ENCODE measurements at regions not wholly inside any gene's neighbourhood (a gene's known extent, or its start where the extent isn't known, plus 50 kb on each side); places are given as distances from the start of the nearest gene placed in this dataset.

DNA sequence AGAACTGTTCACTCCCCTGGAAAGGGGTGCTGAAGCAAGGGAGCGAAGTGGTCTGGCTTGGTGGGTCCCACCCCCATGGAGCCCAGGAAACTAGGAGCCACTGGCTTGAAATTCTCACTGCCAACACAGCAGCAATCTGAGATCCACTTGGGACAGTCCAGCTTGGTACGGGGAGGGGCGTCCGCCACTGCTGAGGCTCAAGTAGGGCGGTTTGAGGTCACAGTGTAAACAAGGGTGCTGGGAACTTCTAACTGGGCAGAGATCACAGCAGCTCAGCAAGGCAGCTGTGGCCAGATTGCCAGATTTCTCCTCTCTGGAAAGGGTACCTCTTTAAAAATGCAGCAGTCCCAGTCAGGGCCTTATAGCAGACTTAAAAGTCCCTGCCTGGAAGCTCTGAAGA is 53.9 kb upstream of the GALNTL6 start:
- DNase-seq, result no peak

DNA sequence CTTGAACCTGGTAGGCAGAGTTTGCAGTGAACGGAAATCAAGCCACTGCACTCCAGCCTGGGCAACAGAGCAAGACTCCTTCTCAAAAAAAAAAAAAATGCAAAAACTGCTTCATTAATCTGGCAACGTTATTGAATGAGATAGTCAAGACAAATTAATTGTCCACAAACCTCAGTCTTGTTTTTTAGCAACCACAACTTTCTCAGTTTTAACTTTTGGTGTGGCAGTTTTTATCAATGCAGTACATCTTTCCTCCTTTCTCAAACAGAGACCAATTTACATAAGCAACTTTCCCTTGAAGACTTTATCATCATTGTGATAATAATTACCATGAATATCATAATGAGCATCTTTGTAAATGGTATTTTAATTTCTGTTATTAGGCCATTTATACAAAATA is 61.7 kb upstream of the GALNTL6 start:
- no peak for DNase-seq

DNA sequence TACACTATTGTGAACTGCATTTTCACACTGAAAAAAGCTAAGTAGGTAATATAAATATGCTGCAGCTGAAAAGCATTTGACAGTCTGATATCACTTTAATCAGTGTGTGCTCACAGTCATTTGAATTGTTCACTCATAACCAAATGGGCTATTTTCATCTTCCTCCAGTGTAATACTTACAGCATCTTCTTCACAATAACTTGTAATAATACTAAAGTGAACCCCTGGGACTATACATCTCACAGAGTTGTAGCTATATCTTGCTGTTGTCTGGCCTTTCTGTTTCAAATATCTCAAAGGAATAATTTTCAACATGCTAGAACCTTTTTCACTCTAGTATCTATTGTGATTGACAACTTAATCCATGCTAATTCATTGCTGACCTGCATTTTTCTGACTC is 66.8 kb upstream of the GALNTL6 start:
- no peak for DNase-seq

DNA sequence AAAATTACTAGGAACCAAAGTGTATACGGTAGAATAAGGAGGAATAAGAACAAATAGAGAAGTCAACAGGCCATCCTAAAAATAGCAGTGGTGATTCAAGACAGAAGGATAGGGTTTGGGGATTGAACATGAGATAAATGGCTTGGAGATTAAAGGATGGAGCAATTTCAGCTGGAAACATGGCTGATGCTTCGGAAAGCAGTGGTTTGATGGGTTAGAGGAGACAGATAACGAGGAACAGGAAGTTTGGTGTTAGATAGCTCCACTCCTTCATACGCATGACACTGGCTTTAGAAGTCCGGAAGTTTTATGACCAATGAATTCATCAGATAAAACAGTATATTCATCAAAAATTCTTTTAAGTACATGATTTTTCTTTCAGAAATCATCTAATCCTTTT is 70.8 kb upstream of the GALNTL6 start:
- DNase-seq, result no peak

DNA sequence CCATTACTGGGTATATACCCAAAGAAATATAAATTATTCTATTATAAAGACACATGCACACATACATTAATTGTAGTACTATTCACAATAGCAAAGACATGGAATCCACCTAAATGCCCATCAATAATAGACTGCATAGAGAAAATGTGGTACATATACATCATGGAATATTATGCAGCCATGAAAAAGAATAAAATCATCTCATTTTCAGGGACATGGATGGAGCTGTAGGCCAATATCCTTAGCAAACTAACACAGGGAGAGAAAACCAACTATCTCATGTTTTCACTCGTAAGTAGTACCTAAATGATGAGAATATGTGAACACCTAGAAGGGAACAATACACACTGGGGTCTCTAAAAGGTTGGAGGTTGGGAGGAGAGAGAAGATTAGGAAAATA is 86.0 kb upstream of the GALNTL6 start:
- DNase-seq, result no peak

DNA sequence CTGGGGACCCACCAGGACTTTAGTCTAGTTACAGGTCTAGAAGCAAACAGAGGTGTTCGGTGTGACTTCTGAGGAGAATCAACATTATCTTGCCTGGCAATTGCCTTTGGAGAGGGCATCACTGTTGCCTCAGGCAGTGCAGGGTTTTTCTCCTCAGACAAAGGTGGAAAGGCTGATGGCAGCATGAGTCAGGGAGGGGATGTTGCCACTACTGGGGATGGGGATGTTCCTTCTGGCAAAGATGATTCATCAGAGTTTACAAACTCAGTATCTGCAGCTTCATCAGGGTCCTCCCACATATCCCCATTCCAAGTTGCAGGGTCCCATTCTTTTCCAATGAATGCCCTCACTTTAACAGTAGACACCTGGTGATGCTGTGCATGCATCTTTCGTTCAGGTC is 91.3 kb upstream of the GALNTL6 start:
- no peak for DNase-seq

DNA sequence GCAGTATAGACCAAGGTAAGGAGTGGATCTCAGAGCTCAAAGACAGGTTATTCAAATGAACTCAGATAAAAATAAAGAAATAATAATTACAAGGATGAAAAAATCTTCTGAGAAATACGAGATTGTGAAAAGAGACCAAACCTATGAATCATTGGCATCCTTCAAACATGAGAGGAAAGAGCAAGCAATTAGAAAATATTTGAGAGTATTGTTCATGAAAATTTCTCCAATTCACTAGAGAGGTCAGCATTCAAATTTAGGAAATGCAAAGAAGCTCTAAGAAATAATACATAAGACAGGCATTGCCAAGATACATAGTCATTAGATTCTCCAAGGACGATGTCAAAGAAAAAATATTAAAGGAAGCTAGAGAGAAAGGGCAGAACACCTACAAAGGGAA is 93.5 kb upstream of the GALNTL6 start:
- no peak for DNase-seq

DNA sequence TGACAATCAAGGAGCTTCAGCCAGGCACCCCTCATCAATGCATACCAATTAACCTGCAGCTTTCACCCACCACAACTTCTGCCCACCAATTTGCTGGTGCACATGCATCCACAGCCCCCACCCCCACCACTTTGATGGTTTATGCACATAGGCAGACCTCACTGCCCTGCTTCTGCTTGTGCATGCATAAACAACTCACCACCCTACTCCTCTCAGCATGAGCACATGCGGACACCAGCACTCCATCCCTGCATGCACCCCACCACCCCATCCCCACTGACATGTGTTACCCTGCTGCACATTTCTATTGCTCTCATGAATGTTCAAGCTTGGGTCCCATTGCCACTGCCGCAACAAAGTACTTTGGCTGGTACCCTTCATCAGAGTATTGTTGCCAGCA is 94.5 kb upstream of the GALNTL6 start:
- DNase-seq, result no peak

DNA sequence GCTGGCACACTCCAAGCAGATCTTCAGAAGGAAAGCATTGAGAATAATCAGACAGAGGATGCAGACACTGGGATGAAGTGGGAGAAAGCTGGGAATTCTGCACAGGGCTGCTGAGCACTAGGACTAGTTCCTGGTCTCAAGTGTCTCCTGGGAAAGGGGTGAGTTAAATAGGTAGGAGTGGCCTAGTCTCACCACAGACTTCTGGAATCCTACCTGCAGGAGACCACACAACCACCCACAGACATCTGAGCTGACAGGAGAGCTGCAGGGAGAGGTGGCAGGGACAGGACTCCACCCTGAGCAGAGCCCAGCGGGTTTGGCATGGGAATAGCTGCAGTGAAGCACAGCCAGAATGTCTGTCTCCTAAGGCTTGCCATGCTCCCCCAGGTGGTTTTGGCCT is 95.1 kb upstream of the GALNTL6 start:
- DNase-seq, result no peak

DNA sequence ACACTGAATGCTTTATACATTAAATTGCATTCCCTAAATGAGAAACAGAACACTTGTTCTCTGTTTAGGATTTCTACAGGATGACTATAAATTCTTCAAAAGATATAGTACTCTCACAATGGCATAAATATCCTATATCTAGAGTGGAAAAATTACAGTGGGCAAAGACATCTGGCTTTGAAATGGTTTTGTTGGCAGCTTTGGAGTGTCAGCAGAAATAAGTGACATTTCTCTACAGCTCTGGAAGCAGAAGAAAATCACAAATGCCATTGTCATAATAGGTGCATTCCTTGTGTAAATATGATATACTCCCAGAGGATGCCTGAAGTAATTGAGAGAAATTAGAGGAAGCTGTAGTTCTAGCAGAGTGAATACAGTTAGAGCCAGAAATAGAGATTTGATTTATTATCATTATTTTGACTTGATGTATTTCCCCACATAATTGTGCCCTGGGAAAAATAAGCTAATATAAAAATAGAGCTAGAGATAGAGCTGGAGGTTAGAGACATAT is 95.9 kb upstream of the GALNTL6 start:
- DNase-seq, result no peak

DNA sequence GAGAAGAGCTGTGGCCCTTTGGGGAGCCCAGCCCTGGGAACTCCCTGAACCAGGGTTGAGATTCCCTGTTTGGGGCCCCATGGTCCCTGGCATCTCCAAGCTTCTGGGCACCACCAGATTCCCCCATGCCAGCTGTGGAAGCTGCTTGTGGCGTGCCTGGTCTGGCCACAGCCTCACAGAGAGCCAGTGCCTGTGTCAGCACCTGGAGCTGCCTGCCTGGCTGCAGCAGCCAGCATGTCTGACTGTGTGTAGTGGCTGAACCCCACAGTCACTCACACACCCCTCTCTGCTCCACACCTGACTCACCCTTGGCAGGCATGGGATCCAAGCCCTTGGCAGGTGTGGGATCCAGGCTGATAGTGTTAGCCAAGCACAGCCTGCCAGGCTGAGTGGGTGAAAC is 97.2 kb upstream of the GALNTL6 start:
- DNase-seq, result no peak

DNA sequence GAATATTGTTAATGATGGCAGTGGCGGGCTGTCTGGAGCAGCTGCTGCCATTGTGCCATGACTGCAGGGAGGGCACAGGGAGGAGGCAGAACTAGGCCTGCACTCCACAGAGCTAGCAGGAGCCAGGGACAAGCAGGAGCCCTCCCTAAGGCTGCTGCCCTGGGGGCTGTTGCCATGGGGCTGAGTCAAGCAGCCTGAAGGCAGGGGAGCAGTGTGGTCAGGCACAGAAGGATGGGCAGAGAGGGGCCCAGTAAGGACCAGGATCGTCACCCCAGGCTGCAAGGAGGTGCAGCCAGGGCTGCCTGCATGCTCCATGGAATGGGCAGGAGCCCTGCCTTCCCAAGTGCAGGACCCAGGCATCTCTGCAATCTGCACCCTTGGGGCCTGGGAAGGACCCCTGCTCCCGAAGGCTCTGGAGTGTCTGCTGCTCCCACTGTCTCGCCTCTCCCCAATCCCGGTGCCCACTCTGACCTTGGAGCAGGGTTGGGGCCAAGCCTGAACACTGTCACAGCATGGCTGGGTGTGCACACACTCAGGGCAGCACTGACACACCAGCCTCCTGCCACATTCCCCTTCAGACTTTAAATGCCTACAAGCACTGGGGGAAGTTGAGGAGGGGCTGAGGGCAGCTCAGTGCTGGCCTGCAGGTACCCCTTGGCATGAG is 98.3 kb upstream of the GALNTL6 start:
- no peak for DNase-seq

DNA sequence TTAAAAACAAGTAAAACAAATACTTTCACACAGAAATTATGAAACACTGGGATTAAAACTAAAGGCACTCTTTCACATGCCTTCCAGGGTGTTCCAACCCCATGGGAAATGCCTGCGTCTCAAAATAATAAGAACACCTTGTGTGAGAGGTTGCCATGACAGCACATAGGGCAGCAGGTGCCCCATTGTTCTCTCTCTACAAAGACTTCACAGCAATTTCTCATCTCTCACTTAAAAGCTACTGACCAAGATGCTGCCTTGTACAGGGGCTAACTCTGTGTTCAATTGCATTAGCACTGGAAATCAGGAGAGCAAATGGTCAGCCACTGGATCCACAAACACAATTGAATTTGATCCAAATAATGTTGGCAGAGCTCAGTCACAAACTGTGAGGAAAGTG is 102.5 kb upstream of the GALNTL6 start:
- DNase-seq, result no peak

DNA sequence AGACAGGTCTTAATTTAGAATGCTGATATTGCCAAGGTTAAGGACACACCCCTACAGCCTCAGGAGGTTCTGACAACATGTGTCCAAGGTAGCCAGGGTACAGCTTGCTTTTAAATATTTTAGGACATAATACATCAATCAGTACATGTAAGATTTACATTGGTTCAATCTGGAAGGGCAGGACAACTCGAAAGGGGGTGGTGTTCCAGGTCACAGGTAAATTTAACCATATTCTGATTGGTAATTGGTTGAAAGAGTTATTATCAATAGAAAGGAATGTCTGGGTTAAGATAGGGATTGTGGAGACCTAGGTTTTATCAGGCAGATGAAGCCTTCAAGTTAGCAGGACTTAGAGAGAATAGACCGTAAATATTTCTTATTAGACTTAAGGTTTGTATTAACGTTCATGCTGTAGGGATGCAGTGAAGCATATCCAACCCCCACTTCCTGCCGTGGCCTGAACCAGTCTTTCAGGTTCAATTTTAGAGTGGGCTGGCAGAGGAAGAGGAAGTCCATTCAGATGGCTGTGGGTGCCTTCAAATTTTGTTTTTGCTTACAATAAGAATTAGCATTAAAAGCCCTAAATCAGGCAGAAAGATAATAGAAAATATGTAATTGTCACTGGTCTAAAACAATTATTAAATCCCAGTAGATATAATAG is 136.5 kb upstream of the GALNTL6 start:
- no peak for DNase-seq

DNA sequence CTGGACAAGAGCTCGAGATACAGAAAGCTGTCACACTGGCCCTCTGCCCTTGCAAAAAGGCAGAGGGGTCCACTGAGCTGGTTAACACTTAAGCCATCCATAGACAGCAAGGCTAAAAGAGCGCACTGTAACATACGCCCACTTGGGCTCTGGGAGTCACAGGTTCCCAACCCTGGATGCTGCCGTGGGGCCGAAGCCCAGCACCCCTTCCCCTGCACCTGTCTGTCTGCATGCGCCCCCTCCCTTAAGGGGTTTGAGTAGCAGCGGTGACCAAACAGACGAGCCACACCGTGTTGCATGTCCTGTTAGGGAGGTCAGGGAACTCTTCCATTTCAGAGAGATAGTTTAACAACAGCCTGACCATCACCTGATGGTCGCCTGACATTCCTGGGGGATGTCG is 138.4 kb upstream of the GALNTL6 start:
- DNase-seq, result no peak

DNA sequence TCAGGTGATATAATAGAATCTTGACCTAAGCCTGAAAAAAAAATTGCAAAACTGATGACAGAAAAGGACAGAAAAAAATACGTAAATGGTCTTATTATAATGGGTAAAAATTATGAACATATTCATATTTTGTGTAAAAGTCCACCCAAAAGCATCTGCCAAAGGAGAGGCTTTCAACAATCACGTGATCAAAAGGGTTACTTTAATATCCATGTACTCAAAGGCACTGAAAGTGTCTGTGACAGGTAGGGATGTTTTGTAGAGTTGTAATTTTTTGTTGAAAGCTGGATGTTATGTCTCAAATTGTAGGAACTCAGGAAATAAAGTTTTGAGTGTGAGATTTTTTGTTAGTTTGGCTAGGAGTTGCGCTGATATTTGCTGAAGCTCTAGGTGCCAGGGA is 144.8 kb upstream of the GALNTL6 start:
- DNase-seq, result no peak

DNA sequence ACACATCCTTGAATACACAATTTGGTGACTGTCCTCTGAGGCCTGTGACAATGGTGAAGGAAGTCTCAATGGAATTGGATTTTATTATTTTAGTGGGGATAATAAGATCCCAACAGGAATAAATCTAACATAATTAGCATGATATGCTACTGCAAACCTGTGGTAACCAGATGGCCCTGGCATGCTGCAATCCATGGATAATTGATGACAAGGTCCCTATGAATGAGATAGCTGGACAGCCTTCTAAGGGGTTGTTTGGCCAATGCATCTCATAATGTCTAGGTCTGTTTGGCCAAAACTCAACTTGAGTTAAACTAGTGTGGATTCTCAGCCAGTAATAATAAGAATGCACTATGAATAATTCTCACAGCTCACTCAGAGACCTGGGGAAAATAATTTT is 145.3 kb upstream of the GALNTL6 start:
- DNase-seq, result no peak

DNA sequence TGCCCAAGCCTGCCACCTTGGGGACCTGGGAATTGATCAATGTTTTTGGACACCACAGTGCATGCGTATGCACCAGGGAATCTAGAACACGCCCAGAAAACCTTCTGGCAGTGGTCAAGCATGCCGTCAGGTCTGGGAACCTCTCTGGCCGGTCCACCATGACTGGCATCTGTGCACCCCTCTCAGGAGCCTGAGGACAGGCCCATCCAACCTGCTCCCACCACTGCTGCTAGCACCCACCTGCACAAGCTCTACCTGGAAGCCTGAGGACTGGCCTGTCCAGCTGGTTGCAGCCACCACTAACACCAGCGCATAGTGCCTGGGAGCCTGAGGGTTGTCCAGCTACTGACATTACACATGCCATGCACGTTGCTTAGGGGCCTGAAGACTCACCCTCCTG is 162.1 kb upstream of the GALNTL6 start:
- no peak for DNase-seq

DNA sequence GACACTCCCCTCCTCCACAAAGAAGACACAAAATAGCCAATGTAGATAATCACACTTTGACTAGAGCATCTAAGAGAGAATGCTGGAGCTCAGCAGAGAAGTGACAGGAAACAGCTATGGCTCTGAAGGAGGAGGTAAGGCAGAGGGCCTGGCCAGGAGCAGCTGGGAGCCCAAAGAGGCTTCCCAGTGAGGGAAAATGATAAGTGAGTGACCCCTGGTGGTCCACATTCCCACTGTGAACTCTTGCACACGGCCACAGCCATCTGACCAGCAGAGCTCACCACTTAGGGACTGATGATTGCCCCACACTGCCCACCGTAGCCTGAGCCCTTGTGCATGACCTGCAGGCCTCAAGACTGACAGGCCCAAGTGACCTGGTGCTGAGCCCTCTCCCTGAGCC is 162.7 kb upstream of the GALNTL6 start:
- DNase-seq, result no peak

DNA sequence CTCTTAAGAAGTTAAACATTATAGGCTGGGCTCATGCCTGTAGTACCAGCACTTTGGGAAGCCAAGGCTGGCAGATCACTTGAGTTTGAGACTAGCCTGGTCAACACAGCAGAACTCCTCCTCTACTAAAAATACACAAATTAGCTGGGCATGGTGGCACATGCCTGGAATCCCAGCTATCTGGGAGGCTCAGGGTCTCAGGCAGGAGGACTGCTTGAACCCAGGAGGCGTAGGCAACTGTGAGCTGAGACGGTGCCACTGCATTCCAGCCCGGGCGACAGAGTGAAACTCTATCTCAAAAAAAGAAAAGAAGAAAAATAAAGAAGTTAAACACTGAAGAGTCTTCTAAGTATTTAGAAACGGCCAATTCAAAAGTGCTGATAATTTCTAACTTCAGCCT is 164.3 kb upstream of the GALNTL6 start:
- no peak for DNase-seq

DNA sequence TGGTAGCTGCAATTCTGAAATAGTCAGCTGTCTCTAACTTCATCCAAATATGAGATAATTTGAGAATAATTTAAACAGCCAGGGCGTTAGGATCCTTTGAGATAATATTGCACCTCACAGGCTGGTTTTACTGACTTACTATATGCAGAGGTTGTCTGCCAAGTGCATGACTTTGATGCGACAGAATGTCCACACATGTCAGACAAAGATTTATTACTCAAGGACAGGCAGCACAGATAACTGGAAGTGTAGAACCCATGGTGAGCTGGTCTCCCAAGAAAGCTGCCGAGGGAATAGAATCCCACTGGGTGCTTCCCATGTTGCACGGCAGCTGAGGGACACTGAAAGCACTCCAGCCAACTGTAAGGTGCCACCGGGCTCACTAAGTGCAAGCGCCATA is 166.2 kb upstream of the GALNTL6 start:
- DNase-seq, result no peak

DNA sequence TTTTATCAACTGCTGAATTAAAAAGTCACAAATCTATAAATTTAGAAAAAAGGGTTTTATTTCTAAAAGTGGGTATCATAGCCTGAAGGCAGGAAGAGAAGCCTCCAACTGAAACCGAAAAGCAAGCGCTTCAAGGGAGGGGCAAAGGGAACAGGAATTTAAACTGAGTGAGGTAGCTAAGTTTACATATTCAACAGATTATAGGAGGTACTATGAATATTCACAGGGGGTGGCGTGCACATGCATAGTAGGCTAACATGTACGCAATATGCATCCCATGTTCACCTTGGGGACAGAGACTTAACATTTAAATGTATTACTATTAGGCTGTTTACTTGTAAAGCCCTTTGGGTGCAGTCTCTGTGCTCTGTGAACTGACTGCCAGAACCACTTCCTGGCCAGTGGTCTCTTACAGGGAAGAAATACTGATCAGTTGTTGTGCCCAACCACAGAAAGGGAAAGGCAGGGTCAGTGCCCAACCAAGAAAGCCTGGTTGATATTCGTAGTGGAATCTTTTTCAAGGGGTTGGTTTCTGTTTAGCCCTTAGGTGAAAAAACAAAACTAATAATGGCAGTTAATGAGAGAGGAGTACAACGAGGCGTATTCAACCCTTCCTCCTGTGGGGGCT is 168.7 kb upstream of the GALNTL6 start:
- no peak for DNase-seq

DNA sequence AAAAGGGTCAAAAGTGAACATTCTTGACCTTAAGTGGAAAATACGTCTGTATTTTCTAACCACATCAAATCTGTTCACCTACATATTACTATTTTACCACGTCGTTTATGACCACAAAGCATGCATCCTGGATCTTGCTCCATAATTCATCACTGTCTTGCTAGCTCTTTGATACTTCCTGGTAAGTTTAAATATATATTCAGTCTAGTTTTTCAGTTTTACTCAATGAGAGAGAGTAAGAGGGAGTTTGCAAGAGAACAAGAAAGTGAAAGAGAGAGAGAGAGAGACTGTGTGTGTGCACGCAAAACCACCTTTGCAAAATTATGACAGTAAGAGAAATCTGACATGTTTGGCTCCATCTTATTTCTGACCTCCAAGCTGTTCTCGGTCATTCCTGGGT is 173.7 kb upstream of the GALNTL6 start:
- no peak for DNase-seq

DNA sequence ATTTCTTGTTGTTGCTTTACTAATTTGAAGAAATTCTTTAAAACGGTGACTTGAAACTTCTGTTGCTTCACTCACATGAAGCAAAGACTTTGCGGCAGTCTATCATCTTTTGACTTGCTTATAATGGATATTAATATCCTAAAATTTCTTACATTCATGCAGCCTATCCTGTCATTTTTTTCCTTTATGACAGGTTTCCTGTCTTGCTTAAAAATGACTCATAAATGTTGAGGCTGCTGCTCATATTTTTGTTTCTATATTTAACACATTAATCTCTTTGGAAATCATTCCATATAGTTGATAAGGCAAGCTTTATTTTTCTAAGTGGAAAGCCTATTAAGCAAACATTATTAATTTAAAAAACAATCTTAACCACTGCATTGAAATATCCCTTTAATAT is 176.6 kb upstream of the GALNTL6 start:
- DNase-seq, result no peak

DNA sequence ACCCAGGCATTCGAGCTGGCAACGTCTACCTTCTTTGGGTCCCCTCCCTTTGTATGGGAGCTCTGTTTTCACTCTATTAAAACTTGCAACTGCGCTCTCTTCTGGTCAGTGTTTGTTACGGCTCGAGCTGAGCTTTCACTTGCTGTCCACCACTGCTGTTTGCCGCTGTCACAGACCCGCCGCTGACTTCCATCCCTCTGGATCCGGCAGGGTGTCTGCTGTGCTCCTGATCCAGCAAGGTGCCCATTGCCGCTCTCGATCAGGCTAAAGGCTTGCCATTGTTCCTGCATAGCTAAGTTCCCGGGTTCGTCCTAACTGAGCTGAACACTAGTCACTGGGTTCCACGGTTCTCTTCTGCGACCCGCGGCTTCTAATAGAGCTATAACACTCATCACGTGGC is 183.5 kb upstream of the GALNTL6 start:
- DNase-seq, result no peak
